Panc1 (cell line): ENCODE measurements at regions not wholly inside any gene's neighbourhood (a gene's known extent, or its start where the extent isn't known, plus 50 kb on each side); places are given as distances from the start of the nearest gene placed in this dataset.
A peak's percentile ranks its signal among the peaks of the same experiment; 100 is the strongest.

Source experiments
- ATAC-seq: fragments of 200-7000 bp; cut with Tn5 transposase; 2 replicates; pipeline ENCODE4 v1.9.1; 2020; ENCODE audit warnings: mild to moderate bottlenecking, moderate library complexity
- BruUV-seq: library from RNA; stranded (reverse); fragments of 400-500 nt; replicated peaks from 2 replicates; lab custom pipeline; 2021; lab: Mats Ljungman, UMichigan
- CTCF ChIA-PET: fragments of 300-600 bp; sonication (Branson Sonifier 250); formaldehyde crosslinking; loops from one replicate; lab custom pipeline; 2022; ENCODE audit warnings: antibody characterized with exemption; lab: Charles Lee
- POLR2A ChIA-PET: fragments of 300-600 bp; sonication (Branson Sonifier 250); formaldehyde crosslinking; loops from one replicate; lab custom pipeline; 2022; ENCODE audit warnings: antibody characterized with exemption; lab: Charles Lee
- DNase-seq: peaks from one replicate; pipeline ENCODE4 v3.0.0-alpha.2; 2010; ENCODE audit warnings: low read depth, low spot score
- H3K27ac ChIP-seq: 2 replicates; pipeline ENCODE4 v1.5.1; 2011; ENCODE audit warnings: mild to moderate bottlenecking, low read length, inconsistent platforms
- H3K27me3 ChIP-seq: fragments of 200-500 bp; sonication (Bioruptor generic); 2 replicates; pipeline ENCODE4 v1.6.0; 2014; ENCODE audit warnings: low read length, inconsistent platforms; ENCODE audit not compliant: control insufficient read depth, insufficient read depth
- H3K36me3 ChIP-seq: fragments of 200-500 bp; sonication (Bioruptor generic); 2 replicates; pipeline ENCODE4 v1.5.1; 2014; ENCODE audit warnings: inconsistent platforms, mild to moderate bottlenecking, low read length, moderate library complexity; ENCODE audit not compliant: control insufficient read depth, insufficient read depth
- H3K4me1 ChIP-seq: 2 replicates; pipeline ENCODE4 v1.5.1; 2011; ENCODE audit warnings: inconsistent platforms, mild to moderate bottlenecking, low read length, moderate library complexity; ENCODE audit not compliant: control insufficient read depth, insufficient read depth
- H3K4me3 ChIP-seq, 2 experiments: 2 replicates each; pipeline ENCODE4 v1.5.1; 2011 to 2012; ENCODE audit warnings: low read depth in 2 of 2, low read length in 2 of 2, mild to moderate bottlenecking in 2 of 2, inconsistent platforms in 1 of 2, moderate library complexity in 1 of 2
- H3K9me3 ChIP-seq: fragments of 200-500 bp; sonication (Bioruptor generic); 2 replicates; pipeline ENCODE4 v1.5.1; 2014; ENCODE audit warnings: low read depth, mild to moderate bottlenecking, inconsistent platforms, low read length, moderate library complexity; ENCODE audit not compliant: control insufficient read depth, insufficient read depth
- CTCF ChIP-seq: fragments of 450-650 bp; IDR thresholded peaks from 2 replicates; pipeline ENCODE4 v1.5.1; 2017; ENCODE audit warnings: mild to moderate bottlenecking
- POLR2AphosphoS5 ChIP-seq: IDR thresholded peaks from 2 replicates; pipeline ENCODE4 v1.6.1; 2012; ENCODE audit warnings: mild to moderate bottlenecking, low read depth, low read length, moderate library complexity
- REST ChIP-seq, 2 experiments: IDR thresholded peaks; 2 replicates each; pipeline ENCODE4 v1.6.1; 2011 to 2012; ENCODE audit warnings: low read depth in 2 of 2, control low read depth in 1 of 2, low read length in 1 of 2, mild to moderate bottlenecking in 1 of 2, moderate library complexity in 1 of 2; ENCODE audit not compliant: insufficient read depth in 1 of 2
- SIN3A ChIP-seq: IDR thresholded peaks from 2 replicates; pipeline ENCODE4 v1.6.1; 2012; ENCODE audit warnings: low read depth, mild to moderate bottlenecking, low read length, moderate library complexity, borderline replicate concordance; ENCODE audit not compliant: insufficient read depth
- TCF7L2 ChIP-seq: IDR thresholded peaks from 2 replicates; pipeline ENCODE4 v1.6.1; 2011; ENCODE audit warnings: mild to moderate bottlenecking, low read depth, low read length, inconsistent platforms
- in situ Hi-C: cut with HindIII; loops from 2 replicates; pipeline ENCODE4 v1.10.0; 2016; ENCODE audit warnings: low sequenced_read_pairs, low pct_unique_long_range_greater_than_20kb
- intact Hi-C: fragments of 100-400 bp; cut with micrococcal nuclease; formaldehyde crosslinking; loops from one replicate; pipeline ENCODE4 v1.10.0; 2022; ENCODE audit not compliant: unreplicated experiment

DNA sequence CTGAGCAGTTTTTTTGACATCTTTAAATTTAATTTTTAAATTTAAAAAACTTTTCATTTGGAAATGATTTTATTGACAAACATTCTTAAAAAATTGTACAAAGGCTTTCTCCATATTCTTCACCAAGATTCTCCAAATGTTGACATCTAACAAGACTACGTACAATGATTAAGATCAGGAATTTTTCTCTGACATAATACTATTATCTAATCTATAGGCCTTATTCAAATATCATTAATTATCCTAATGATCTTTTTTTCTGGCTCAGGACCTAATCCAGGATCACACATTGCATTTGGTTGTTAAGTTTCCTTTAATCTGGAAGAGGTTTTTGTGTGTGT, 106.1 kb upstream of the OSMR start:
- Histone ChIP-seq H3K4me1 (no peaks in the 10 kb centered on the region), H3K36me3 (no peaks in the 10 kb centered on the region), H3K27ac (peak overlapping the region; percentile 56; the same call in 1 of the 2 replicates), H3K9me3 (peaks cover 8% of the 10 kb centered on the region; the same call in 1 of the 2 replicates), H3K27me3 (no peaks in the 10 kb centered on the region), H3K4me3 (no peak overlapping the region)
- BruUV-seq: no TSS peak
- ChIA-PET POLR2A (no interaction called here), CTCF (no interaction called here)
- in situ Hi-C loops (no loop called here), intact Hi-C loops (no loop called here)
- no peak for DNase-seq
- TF ChIP-seq TCF7L2 (no peak), POLR2AphosphoS5 (no peak), REST (IDR thresholded peaks at IDR 0.05; ENCODE audit: insufficient read depth in 1 of 2, low read depth in 2 of 2, low read length in 1 of 2) (no peak), SIN3A (no peak), CTCF (no peak)
- no peak for ATAC-seq

GRCh38 chr5:38742821-38743220, 103.0 kb upstream of the OSMR start:
- no peak overlapping the region for H3K27ac ChIP-seq
- no peaks in the 10 kb centered on the region for H3K36me3 ChIP-seq
- no peak for DNase-seq
- no TSS peak for BruUV-seq
- ChIA-PET CTCF (no interaction called here), POLR2A (interaction anchor here (0.7 kb wide), 1 partner anchor 670 kb away, joined by 8 read pairs; no protein-coding TSS in a partner anchor)
- peaks cover 8% of the 10 kb centered on the region; the same call in 1 of the 2 replicates for H3K9me3 ChIP-seq
- no peaks in the 10 kb centered on the region for H3K27me3 ChIP-seq
- H3K4me1 ChIP-seq: no peaks in the 10 kb centered on the region
- in situ Hi-C loops (no loop called here), intact Hi-C loops (no loop called here)
- no peak overlapping the region for H3K4me3 ChIP-seq
- ATAC-seq: no peak
- TF ChIP-seq SIN3A (no peak), CTCF (no peak), TCF7L2 (no peak), POLR2AphosphoS5 (no peak), REST (IDR thresholded peaks at IDR 0.05; ENCODE audit: insufficient read depth in 1 of 2, low read depth in 2 of 2, low read length in 1 of 2) (no peak)
